Testis (tissue), 2 donors: ENCODE measurements at regions not wholly inside any gene's neighbourhood (a gene's known extent, or its start where the extent isn't known, plus 50 kb on each side); places are given as distances from the start of the nearest gene placed in this dataset.

ENCODE experiments used
- DNase-seq: peaks from one replicate; pipeline ENCODE4 v3.0.0-alpha.2; 2019
- H3K27ac ChIP-seq, 2 donors: fragments of 200-600 bp; sonication (generic); one replicate each; pipeline ENCODE4 v1.5.1; 2019
- H3K27me3 ChIP-seq: fragments of 200-600 bp; sonication (generic); one replicate; pipeline ENCODE4 v1.5.1; 2019
- H3K36me3 ChIP-seq: fragments of 200-600 bp; sonication (generic); one replicate; pipeline ENCODE4 v1.5.1; 2017; ENCODE audit warnings: low read depth; ENCODE audit errors: missing control alignments
- H3K4me1 ChIP-seq: fragments of 200-600 bp; sonication (generic); one replicate; pipeline ENCODE4 v1.5.1; 2019
- H3K4me3 ChIP-seq, 2 donors: fragments of 200-600 bp; sonication (generic); one replicate each; pipeline ENCODE4 v1.5.1; 2017 to 2019
- H3K9me3 ChIP-seq: fragments of 200-600 bp; sonication (generic); one replicate; pipeline ENCODE4 v1.5.1; 2017
- CTCF ChIP-seq, 3 experiments: fragments of 450-650 bp in 2 of 3; fragments of 200-600 bp in 1 of 3; sonication (generic) in 1 of 3; IDR thresholded peaks; one replicate each; pipeline ENCODE4 v1.5.1; 2016 to 2019; ENCODE audit warnings: antibody characterized with exemption in 3 of 3, mild to moderate bottlenecking in 2 of 3, moderate library complexity in 1 of 3
- POLR2A ChIP-seq: fragments of 450-650 bp; IDR thresholded peaks from one replicate; pipeline ENCODE4 v1.6.1; 2017; ENCODE audit warnings: antibody characterized with exemption, mild to moderate bottlenecking, moderate library complexity
- WGBS, 2 donors: methylation state at CpG; one replicate each; pipeline ENCODE4 v1.1.5; 2018; 5-methylcytosine and 5-hydroxymethylcytosine counted together
- intact Hi-C: fragments of 100-400 bp; cut with DNase I; formaldehyde crosslinking; loops from one replicate; pipeline ENCODE4 v1.15.1; 2023; ENCODE audit warnings: low total_unique reads

- H3K9me3 ChIP-seq: no peaks in the 10 kb centered on the region
- no peaks in the 10 kb centered on the region for H3K27me3 ChIP-seq
- DNase-seq: no peak
- TF ChIP-seq POLR2A (no peak), CTCF (IDR thresholded peaks at IDR 0.05) (no peak)
- intact Hi-C loops: no loop called here
- no peak overlapping the region for H3K27ac ChIP-seq
- H3K36me3 ChIP-seq: no peaks in the 10 kb centered on the region
- H3K4me3 ChIP-seq: no peak overlapping the region
- H3K4me1 ChIP-seq: no peaks in the 10 kb centered on the region
- WGBS, 2 donors: 75 to 77% methylated on average over 5 of the region's 5 CpGs
These were observed 55.5 kb upstream of the ADAMTS9 start for GRCh38 chr3:64743156-64743886.

GRCh38 chr3:64741341-64741740, 53.5 kb upstream of the ADAMTS9 start:
- Histone ChIP-seq H3K27ac (no peak overlapping the region), H3K36me3 (no peaks in the 10 kb centered on the region), H3K27me3 (no peaks in the 10 kb centered on the region), H3K9me3 (no peaks in the 10 kb centered on the region), H3K4me1 (no peaks in the 10 kb centered on the region), H3K4me3 (no peak overlapping the region)
- DNase-seq: no peak
- intact Hi-C loops: no loop called here
- no peak for TF ChIP-seq CTCF (IDR thresholded peaks at IDR 0.05)
- 100% methylated on average over 1 of the region's 1 CpG for WGBS, 2 donors

GRCh38 chr3:64739971-64740631, 52.3 kb upstream of the ADAMTS9 start:
- H3K9me3 ChIP-seq: no peaks in the 10 kb centered on the region
- no peak overlapping the region for H3K27ac ChIP-seq
- H3K4me3 ChIP-seq: no peak overlapping the region
- intact Hi-C loops: no loop called here
- WGBS, 2 donors: 71 to 78% methylated on average over 11 of the region's 11 CpGs
- TF ChIP-seq CTCF (IDR thresholded peaks at IDR 0.05) (no peak), POLR2A (no peak)
- H3K36me3 ChIP-seq: no peaks in the 10 kb centered on the region
- DNase-seq: no peak
- H3K27me3 ChIP-seq: no peaks in the 10 kb centered on the region
- no peaks in the 10 kb centered on the region for H3K4me1 ChIP-seq
